ENCODE measurements at regions not wholly inside any gene's neighbourhood (a gene's known extent, or its start where the extent isn't known, plus 50 kb on each side); places are given as distances from the start of the nearest gene placed in this dataset.

GRCh38 chr2:184520441-184520840 lies 77.9 kb upstream of the ZNF804A start (continued):
- TF ChIP-seq EGR1 (IDR thresholded peaks at IDR 0.05; ENCODE audit: low read depth), result no peak
- TF ChIP-seq CTCF (IDR thresholded peaks at IDR 0.05 in 2 of 3, conservative IDR thresholded peaks at IDR 0.05 in 1 of 3; ENCODE audit: borderline replicate concordance in 1 of 3, insufficient read depth in 1 of 3, low read depth in 2 of 3, low read length in 2 of 3), result no peak
- no peak for TF ChIP-seq RAD21 (IDR thresholded peaks at IDR 0.05; ENCODE audit: low read depth)
- TF ChIP-seq CEBPB (IDR thresholded peaks at IDR 0.05; ENCODE audit: low read depth), result no peak
- no peak for TF ChIP-seq ATF3 (IDR thresholded peaks at IDR 0.05)
- TF ChIP-seq ZBTB33 (IDR thresholded peaks at IDR 0.05; ENCODE audit: extremely low read depth, insufficient replicate concordance, low read length), result no peak
- TF ChIP-seq MAX (IDR thresholded peaks at IDR 0.05), result no peak

GRCh38 chr2:184523732-184524131 lies 74.6 kb upstream of the ZNF804A start:
- no peak overlapping the region for H3K4me2 ChIP-seq (ENCODE audit: low read length)
- peaks cover 3 to 15% of the 10 kb centered on the region in 2 experiments; a peak in 2 of 4 replicates for H3K9me3 ChIP-seq (ENCODE audit: control insufficient read depth in 1 of 2, insufficient read depth in 1 of 2, low read depth in 1 of 2, low read length in 2 of 2)
- H3K36me3 ChIP-seq (ENCODE audit: control insufficient read depth in 1 of 2, insufficient read depth in 2 of 2, low read length in 2 of 2), result no peaks in the 10 kb centered on the region
- ATAC-seq (no peak), DNase-seq (ENCODE audit: low read depth, low spot score) (no peak)
- no TSS peak for BruUV-seq (replicated peaks)
- H3K27ac ChIP-seq (ENCODE audit: low read depth, low read length), result no peak overlapping the region
- no peak overlapping the region for H3K9ac ChIP-seq (ENCODE audit: low read length)
- H3K79me2 ChIP-seq (ENCODE audit: insufficient read depth, low read length), result no peaks in the 10 kb centered on the region
- no peaks in the 10 kb centered on the region for H3K4me1 ChIP-seq (ENCODE audit: control insufficient read depth in 1 of 2, insufficient read depth in 2 of 2, low read length in 2 of 2)
- peaks cover 6% of the 10 kb centered on the region; the same call in 1 of the 2 replicates for H3K9me2 ChIP-seq (ENCODE audit: insufficient read depth)
- no peaks in the 10 kb centered on the region for H3K27me3 ChIP-seq (ENCODE audit: insufficient read depth, low read length)
- RAD21 ChIA-PET (ENCODE audit: low non-redundant PET in 1 of 2, low total read pairs in 2 of 2, uncharacterized antibody in 2 of 2, unreplicated experiment in 2 of 2), result no interaction called here
- intact Hi-C loops (cut with micrococcal nuclease), result no loop called here
- POLR2A ChIA-PET, result no interaction called here
- CTCF ChIA-PET, result no interaction called here
- H2AFZ ChIP-seq (ENCODE audit: low read depth, low read length, poor library complexity, severe bottlenecking), result no peak overlapping the region
- no peak for TF ChIP-seq ZNF274 (IDR thresholded peaks at IDR 0.05; ENCODE audit: low read depth, low read length)
- TF ChIP-seq ATF3 (IDR thresholded peaks at IDR 0.05), result no peak
- no peak for TF ChIP-seq SP1 (IDR thresholded peaks at IDR 0.05; ENCODE audit: low read depth)
- no peak for TF ChIP-seq ELF1 (IDR thresholded peaks at IDR 0.05; ENCODE audit: borderline replicate concordance, low read depth)
- no peak for TF ChIP-seq CEBPB (IDR thresholded peaks at IDR 0.05; ENCODE audit: low read depth)
- no peak for TF ChIP-seq POLR2AphosphoS5 (IDR thresholded peaks at IDR 0.05; ENCODE audit: low read depth, low read length)
- no peak for TF ChIP-seq REST (IDR thresholded peaks at IDR 0.05; ENCODE audit: low read depth)
- no peak overlapping the region for H3K4me3 ChIP-seq (replicated peaks in 1 of 2; ENCODE audit: low read depth in 1 of 2, low read length in 2 of 2)
- no peaks in the 10 kb centered on the region for H4K20me1 ChIP-seq (ENCODE audit: insufficient read depth)
